HG02623 (cell line): ENCODE measurements at regions not wholly inside any gene's neighbourhood (a gene's known extent, or its start where the extent isn't known, plus 50 kb on each side); places are given as distances from the start of the nearest gene placed in this dataset.

Experiments used
- ATAC-seq: cut with Tn5 transposase; IDR thresholded peaks from one replicate; pipeline ENCODE4 v1.9.1; 2021; ENCODE audit warnings: moderate library complexity; ENCODE audit not compliant: unreplicated experiment

DNA sequence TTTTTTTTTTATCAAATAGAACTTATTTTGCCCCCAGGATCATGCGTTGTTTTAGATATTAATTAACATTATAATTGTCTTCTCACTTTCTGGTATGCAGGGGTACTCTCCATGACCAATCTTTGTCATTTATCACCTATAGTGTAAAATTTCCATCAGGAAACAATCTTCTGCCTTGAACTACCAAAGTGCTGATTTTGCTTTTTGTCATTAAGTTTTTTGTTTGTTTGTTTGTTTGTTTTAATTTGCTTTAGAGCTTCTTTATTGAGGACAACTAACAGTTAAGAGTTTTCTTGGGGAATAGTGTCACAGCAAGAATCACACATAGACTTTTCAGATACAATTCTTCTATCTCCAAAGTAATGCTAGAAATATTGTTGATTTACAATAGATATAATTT is 171.2 kb upstream of the PRPS1L1 start:
- ATAC-seq, result no peak

DNA sequence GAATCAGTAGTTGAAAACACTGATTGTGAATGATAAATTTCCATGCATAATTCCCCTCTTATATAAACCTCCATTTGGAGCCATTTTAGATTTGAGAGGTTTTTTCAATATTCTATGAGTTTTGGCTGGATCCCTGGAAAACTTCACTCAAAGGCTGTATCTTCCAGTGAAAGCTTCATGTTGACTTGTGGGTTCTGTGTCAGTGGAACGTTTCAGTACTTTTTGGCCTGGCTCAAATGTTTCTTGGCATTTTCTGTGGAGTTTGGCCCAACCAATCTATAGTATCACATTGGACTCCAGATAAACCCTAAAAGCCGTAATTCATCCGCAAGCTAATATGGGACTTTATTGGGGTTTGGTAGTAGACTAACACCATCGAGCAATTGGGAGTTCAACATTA is 172.6 kb upstream of the PRPS1L1 start:
- no peak for ATAC-seq

DNA sequence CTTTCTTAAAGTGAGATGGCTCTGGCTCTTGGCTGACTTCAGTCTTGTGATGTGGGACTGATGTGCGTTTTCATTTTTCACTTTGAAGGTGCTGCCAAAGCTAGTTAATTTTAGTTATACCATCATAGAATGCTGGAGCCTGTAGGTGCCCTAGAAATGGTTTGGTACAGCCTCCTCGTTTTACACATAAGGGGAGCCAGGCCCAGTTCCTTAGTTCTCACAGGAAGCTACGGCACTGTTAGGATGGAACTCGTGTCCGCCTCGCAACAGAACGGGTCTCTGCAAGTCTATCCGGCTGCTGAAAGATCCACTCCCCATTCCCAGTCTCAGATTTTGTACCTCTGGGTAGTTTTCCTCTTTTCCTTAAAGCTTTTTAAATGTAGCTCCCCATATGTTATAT is 173.2 kb upstream of the PRPS1L1 start:
- no peak for ATAC-seq

DNA sequence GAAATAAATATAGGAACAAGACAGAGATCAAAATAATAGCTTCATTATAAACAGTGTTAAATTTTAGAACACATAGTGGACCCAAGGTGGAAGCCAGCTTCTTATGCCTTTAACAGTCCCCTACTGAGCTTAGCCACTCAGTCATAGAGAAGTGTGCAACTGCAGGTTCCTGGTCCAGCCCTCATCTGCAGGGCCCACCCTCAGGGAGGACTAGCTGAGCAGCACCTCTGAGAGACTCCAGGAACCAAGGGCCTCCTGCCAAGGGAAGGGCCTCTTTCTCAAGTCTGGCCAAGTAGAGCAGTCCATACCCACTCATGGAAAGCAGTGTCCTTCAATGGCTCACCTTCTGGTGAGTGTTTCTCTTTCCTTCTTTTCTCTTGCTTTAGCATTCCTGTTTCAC is 173.7 kb upstream of the PRPS1L1 start:
- no peak for ATAC-seq

DNA sequence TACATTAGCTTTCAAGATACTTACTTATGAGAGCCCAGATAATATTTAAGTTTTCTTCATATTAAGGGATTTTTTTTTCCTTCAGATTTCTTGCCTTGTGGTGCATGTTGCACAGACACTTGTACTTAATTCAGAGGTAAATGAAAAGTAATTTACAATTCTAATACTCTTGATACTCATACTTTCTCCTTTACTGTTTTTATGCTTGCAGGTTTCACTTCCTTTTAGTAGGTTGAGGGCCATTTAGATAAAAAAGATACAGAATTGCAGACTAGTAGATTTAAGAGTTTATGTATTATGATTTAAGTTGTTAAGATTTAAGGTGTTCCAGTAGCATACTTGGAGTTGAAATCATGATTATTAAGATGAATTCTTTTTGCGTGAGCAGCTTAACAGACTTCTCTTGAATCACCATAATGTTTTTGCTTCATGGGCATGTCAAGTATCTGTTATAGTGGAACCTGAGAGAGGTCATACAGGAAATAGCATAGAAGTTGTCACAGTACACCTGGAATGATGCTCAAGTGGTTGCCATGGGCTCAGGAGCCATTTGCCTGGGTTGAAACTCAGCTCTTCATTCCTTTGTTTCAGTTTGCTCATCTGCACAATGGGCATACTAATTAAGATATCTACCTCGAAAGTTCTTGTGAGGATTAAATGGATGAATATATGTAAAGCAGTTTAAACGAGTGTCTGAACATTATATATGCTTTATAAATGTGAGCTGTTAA is 174.8 kb upstream of the PRPS1L1 start:
- no peak for ATAC-seq

DNA sequence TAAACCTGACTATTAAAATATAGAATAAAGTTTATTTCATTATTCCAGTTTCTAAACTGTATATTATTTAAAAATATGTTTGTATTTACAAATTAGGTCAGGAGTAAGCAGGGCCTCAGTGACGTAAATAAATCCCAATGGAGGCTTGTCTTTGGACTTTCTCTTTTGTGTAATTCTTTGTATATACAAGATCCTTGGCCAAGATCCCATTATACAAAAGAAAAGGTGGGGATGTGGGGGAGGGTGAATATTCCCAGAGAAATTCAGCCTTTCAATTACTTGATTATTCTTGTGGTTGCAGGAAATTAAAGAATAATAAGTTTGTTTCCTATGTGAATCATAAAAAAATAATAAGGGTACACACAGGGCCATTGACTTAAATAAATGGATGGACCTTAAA is 178.7 kb upstream of the PRPS1L1 start:
- no peak for ATAC-seq

DNA sequence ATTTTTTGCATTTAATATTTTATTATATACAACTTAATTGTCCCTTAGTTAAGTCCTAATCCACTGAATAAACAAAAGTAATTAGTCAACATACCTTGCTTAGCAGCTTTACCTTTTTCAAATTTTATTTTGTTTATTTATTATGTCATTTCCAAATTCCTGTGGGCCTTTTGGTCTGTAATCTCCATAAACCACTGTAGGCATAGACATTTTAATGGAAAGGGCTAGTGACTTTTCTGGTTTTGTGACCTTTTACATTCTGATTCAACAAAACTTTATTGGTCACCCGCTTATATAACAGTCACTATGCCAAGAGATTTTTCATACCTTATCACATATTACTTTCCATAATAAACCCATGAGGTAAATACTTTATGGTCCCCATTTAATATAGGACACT is 181.3 kb upstream of the PRPS1L1 start:
- ATAC-seq, result no peak

DNA sequence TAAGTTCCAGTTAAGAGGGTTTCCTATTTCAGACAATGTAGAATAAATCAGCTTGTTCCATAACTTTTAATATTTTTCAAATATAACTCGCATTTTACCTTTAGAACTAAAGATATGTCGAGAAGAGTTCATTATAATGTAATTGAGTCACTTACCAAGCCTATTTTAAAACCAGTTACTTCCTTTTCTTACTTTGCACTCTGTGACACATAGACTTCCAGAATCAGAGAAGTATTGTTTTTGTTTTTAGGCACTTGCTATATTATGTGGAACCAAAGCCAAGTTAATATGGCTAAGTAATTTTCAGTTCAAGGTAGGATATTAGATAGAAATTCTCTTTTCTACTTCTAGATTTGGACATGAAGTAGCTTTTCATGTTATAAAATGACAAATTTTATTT is 182.7 kb upstream of the PRPS1L1 start:
- no peak for ATAC-seq

DNA sequence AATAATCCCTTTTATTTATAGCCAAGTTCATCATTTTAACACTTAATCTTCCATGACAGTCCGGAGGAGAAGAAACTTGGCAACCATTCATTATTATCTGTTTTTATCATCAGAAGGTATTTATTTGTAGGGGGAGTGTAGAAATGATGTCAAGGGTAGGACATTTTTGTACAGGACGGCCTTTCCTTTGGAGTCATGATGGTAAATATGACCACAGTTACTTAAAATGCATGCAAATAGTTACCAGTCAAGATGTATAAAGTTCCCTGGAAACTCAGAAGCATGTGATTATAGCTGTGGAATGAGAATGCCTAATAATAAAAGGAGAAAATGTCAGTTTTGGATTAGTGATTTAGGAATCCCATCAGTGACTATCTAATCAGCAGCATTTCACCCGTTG is 183.1 kb upstream of the PRPS1L1 start:
- no peak for ATAC-seq

DNA sequence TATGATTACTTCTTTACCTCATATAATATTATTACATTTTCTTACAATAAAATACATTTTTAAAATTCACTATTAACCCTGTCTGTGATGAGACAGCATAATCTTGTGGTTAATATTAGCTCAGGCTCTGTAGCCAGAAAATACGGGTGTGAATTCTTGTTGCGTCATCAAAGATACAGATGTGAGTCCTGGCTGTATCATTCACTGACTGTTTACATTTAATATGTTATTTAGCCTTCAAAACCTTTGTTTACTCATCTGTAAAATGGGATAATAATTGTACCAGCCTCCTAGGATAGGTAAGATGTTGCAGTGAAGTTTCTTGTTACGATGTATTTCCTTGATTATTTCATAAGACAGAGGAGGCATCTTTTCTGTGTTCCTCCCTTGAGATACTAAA is 184.7 kb upstream of the PRPS1L1 start:
- ATAC-seq, result no peak

DNA sequence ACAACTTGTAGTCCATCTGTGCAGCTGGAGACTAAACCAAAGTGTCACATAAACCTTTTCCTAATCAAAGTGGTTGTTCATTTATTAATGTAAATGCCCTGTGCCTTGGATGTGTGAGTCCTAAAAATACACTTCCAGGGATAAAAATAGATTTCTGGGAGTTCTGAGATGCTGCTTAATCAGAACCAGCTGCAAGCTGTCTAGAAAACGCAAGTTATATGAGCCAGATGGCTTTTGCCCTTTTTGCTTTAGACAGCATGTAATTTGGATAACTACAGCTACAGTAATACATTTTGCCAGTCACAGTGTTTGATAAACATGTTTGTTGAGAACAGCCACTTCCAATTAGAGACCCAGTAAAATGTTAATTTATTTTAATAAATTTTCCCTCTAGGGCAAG is 185.1 kb upstream of the PRPS1L1 start:
- ATAC-seq, result no peak

DNA sequence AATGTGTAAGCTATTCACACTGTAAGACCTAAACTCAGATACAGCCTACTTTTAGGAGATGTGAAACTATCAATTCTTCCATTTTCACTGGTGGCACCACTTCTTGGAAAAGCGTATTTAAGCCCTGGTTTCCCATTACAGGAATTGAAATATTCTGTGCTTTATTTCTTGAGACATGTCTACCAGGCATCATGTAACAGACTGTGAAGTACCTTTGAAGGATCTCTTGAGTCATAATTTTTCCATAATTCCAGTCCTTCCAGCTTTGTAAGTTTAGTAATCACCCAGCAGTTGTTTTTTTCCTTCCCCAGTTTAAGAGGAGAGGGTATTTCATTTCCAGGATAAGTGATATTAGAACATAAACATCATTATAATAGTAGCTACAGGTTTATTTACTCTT is 186.0 kb upstream of the PRPS1L1 start:
- no peak for ATAC-seq

DNA sequence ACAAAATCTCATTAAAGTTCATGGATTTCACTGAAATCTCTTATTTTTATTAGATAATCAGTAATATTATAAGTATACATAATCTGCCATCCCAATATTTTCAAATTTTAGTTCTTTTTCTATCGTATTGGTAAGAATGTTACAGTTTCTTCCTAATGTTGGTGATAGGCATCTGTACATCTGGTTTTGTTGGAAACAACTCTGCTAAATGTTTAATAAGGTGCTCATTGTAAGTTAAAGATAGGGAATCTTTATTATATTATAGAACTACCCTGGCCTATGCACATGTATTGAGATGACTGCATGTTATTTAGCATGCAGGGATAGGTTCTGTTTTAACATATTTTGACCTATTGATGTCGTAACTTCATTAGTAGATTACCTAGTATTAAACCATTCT is 188.6 kb upstream of the PRPS1L1 start:
- no peak for ATAC-seq

DNA sequence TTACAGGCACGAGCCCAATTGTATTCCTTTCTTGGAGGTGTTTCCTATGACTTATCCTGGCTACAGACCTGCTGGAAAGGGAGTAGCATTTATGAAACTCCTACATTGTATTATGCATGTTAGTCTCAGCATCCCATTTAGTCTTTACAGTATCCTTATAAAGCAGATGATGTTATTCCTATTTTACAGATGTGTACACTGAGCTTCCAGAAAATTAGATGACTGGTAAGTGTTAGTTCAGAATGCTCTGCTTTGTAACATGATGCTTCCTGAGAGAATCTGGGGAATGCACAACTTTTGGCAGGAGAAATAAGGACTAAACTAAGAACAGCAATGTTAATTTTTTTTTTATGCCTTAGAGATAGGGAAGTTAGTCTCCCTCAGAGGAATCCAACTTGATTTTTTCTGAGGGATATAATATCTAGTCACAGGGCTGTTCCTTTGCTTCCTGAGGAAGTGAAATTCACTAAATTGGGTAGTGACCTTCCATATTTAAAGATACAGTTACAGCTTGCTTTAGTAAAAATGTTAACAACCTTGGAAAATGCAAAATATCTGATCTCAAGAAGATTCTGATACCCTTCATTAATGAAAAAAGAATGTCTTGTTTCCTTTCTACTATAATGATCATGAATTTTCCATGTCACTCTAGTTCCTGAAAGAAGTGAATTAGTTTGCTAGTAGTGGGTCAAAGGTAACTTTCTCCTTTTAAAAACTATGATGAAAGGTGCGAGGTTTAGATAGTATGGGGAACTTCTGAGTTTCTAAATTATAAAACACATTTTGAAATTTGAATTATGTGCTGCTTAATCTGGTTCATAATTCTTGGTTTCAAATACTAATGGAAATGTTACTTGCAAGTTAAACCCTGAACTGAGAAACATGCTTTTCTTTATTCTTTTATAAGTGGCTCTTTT is 194.0 kb upstream of the PRPS1L1 start:
- ATAC-seq, result no peak

DNA sequence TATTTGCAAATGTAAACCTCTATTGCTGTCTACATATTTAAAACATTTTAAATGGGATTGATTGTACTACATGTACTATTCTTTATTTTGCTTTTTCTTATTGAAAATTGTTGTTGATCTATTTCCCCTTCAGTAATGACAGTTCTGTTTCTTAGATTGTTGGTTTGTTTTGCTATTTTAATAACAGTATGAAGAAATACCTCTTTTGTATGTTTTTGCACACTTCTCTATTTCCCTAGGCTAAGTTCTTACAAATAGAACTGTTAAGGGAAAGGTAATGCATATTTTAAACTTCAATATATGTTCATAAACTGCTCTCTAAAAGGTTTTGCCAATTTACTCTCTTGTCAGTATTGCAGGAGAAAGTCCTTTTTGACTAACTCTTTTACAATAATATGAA is 195.0 kb upstream of the PRPS1L1 start:
- no peak for ATAC-seq

DNA sequence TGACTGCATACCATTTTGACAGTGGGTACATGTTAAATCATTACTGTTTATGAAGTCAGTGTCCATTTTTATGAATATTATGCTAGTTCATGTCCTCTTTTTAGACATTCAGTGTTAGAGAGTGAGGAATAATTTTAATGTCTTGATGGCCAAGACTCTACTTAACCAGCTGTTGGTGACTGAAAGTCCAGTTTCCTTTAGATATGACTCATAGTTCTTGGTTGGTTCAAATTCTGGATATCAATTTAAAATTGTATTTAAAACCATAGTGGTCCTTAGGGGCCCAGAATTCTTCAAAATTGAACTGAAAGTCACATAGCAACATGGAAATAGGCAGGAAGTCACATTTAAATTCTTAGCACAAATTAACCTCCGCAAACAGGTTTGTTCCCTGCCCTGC is 196.5 kb upstream of the PRPS1L1 start:
- ATAC-seq, result no peak

DNA sequence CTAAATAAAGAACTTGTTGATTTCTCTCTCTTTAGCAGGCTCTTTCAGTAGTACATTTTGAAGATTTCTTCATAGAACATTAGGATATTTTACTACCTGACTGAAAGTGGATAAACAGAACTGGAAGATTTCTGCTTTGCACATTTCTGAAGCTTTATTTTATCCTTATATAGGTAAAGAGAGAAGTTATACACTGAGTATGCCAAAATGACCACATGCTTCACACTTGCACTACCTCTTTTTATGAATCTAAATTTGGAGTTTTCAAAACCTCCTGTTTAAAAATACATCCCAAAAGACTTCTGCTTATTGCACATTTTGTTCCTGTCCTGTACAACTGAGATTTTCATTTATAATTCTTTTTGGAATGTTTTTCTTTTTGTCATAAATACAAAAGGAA is 197.4 kb upstream of the PRPS1L1 start:
- ATAC-seq, result no peak

DNA sequence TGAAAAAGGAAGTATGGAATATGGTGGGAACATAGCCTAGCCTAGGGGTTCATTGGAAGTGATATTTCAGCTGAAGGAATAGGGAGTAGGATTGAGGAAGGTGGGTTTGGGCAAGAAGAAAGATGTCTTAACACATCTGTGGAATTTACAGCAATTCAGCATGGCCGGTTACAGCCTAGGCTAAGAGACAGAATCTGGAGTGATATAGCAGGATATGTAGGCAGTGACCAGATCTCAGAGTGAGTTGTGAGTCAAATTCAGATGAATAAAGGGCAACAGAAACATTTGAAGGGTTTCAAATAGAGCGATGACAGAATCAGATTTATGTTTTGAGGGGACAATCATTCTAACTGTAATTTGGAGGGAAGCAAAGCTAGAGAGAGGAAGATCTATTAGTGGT is 199.0 kb upstream of the PRPS1L1 start:
- no peak for ATAC-seq

DNA sequence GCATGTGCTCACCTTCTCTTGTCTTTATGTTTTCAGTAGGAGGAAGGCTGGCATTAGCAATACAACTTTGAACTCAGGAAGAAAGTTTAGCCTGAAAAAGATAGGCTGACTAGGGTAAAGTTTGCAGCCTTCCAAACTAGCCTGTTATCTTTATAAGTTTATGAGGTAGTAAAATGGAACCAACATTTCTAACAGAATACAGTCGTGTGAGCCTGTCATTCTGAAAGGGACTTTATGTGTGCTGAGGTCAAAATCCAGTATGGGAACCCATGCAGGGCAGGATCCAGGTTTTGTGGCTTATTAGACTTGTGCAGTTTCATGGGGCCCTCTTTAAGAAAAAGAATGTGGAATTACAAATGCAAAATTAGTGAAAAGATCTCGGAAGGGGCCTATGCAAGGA is 201.0 kb upstream of the PRPS1L1 start:
- no peak for ATAC-seq

DNA sequence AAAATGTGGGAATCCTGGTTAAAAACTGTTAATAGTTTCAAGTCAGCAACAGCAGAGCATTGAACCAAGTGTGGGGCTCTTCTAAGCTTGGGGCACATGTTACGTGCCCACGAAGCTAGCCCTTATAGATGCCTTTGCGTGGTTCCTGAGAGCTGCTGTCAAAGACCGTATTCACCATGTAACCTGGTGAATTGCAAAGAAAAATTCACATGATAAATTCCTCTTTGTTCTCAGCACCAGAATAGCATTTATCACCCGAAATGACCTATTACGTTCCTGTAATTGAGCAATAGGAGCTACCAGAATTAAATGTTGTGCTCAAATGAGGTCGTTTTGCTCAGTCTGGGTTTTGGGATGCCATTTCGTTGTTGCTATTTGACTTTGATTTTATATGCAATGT is 202.6 kb upstream of the PRPS1L1 start:
- ATAC-seq, result no peak

DNA sequence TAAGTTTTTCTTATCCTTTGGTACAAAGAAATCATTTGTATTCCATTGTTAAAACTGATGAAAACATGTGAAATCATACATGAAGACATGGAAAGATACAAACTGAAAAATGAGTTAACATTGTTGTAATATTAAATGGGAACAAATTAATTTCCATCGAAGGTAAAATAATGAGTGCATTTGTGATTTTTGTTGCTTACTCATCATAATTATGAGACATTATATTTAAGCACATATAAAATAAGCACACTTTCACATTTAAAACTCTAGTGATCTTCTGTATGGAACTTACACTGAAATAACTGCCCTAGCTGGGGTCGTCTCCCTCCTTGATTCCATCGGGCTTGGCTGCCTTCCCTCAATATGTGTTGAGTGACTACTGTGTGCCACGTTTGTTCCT is 204.2 kb upstream of the PRPS1L1 start:
- ATAC-seq, result no peak

DNA sequence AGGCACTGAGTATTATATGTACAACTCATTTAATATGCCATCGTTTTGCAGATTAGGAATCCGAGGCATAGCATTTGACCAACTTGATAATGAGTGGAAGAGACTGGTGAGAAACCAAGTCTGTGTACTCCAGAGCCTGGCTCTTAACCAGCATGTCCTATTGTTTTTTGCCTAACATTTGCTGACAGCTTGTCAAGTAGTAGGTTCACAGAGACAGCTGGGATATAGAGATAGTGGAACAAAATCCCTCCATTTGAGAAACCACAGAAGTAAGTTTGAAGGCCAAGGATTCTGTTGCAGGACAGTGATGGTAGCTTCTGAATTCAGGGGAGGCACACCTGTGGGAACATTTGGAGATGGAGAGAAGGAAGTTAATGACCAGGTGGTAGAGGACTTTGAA is 206.9 kb upstream of the PRPS1L1 start:
- no peak for ATAC-seq
